SK-N-SH treated with all-trans-retinoic acid at 6 μM for 48 hours (cell line): ENCODE measurements at regions not wholly inside any gene's neighbourhood (a gene's known extent, or its start where the extent isn't known, plus 50 kb on each side); places are given as distances from the start of the nearest gene placed in this dataset.

ENCODE experiments used
- ATAC-seq: fragments of 200-7000 bp; cut with Tn5 transposase; 3 replicates; pipeline ENCODE4 v1.9.1; 2020; ENCODE audit warnings: mild to moderate bottlenecking, moderate library complexity
- ARNTL ChIP-seq: fragments of 450-650 bp; formaldehyde crosslinking; IDR thresholded peaks from 2 replicates; pipeline ENCODE4 v1.5.0; 2020; ENCODE audit warnings: low read depth, mild to moderate bottlenecking, moderate library complexity, borderline replicate concordance
- BACH2 ChIP-seq: fragments of 250-450 bp; sonication (Bioruptor Pico); IDR thresholded peaks from 2 replicates; pipeline ENCODE4 v1.9.0; 2021; ENCODE audit warnings: mild to moderate bottlenecking, borderline replicate concordance
- CREB5 ChIP-seq: fragments of 250-450 bp; sonication (Bioruptor Pico); IDR thresholded peaks from 2 replicates; pipeline ENCODE4 v1.5.1; 2020; ENCODE audit warnings: low read depth, mild to moderate bottlenecking, moderate library complexity
- CSDC2 ChIP-seq: fragments of 250-450 bp; sonication (Bioruptor Pico); IDR thresholded peaks from 2 replicates; pipeline ENCODE4 v1.5.0; 2020; ENCODE audit warnings: mild to moderate bottlenecking, moderate library complexity
- CSRNP3 ChIP-seq: fragments of 250-450 bp; sonication (Bioruptor Pico); IDR thresholded peaks from 2 replicates; pipeline ENCODE4 v1.5.1; 2021; ENCODE audit warnings: mild to moderate bottlenecking, moderate library complexity
- ESRRG ChIP-seq: fragments of 250-450 bp; sonication (Bioruptor Pico); IDR thresholded peaks from 2 replicates; pipeline ENCODE4 v1.6.1; 2021; ENCODE audit warnings: mild to moderate bottlenecking
- GLIS3 ChIP-seq: fragments of 250-450 bp; sonication (Bioruptor Pico); IDR thresholded peaks from 2 replicates; pipeline ENCODE4 v1.5.0; 2020; ENCODE audit warnings: mild to moderate bottlenecking, moderate library complexity
- ISL1 ChIP-seq: fragments of 250-450 bp; sonication (Bioruptor Pico); IDR thresholded peaks from 2 replicates; pipeline ENCODE4 v2.1.2; 2022; ENCODE audit warnings: mild to moderate bottlenecking, moderate library complexity
- OSR1 ChIP-seq: fragments of 250-450 bp; sonication (Bioruptor Pico); IDR thresholded peaks from 2 replicates; pipeline ENCODE4 v1.8.0; 2022; ENCODE audit warnings: moderate library complexity, mild to moderate bottlenecking, inconsistent platforms
- PPARA ChIP-seq: fragments of 250-450 bp; sonication (Bioruptor Pico); IDR thresholded peaks from 2 replicates; pipeline ENCODE4 v1.5.0; 2020; ENCODE audit warnings: mild to moderate bottlenecking, borderline replicate concordance
- RARB ChIP-seq: fragments of 250-450 bp; sonication (Bioruptor Pico); IDR thresholded peaks from 2 replicates; pipeline ENCODE4 v1.8.0; 2021; ENCODE audit warnings: mild to moderate bottlenecking, moderate library complexity
- SNAI2 ChIP-seq: fragments of 250-450 bp; sonication (Bioruptor Pico); IDR thresholded peaks from 2 replicates; pipeline ENCODE4 v1.5.0; 2020; ENCODE audit warnings: mild to moderate bottlenecking, moderate library complexity
- TCF4 ChIP-seq: fragments of 250-450 bp; sonication (Bioruptor Pico); IDR thresholded peaks from 2 replicates; pipeline ENCODE4 v1.8.0; 2021; ENCODE audit warnings: mild to moderate bottlenecking, moderate library complexity, borderline replicate concordance
- TOX ChIP-seq: fragments of 250-450 bp; sonication (Bioruptor Pico); IDR thresholded peaks from 2 replicates; pipeline ENCODE4 v1.8.0; 2021; ENCODE audit warnings: mild to moderate bottlenecking, moderate library complexity, borderline replicate concordance
- TSHZ2 ChIP-seq: fragments of 250-450 bp; sonication (Bioruptor Pico); IDR thresholded peaks from 2 replicates; pipeline ENCODE4 v1.5.0; 2020; ENCODE audit warnings: mild to moderate bottlenecking, moderate library complexity
- ZC3H10 ChIP-seq: fragments of 250-450 bp; sonication (Bioruptor Pico); IDR thresholded peaks from 2 replicates; pipeline ENCODE4 v1.5.1; 2021; ENCODE audit warnings: mild to moderate bottlenecking, moderate library complexity
- ZFP3 ChIP-seq: fragments of 250-450 bp; sonication (Bioruptor Pico); IDR thresholded peaks from 2 replicates; pipeline ENCODE4 v1.5.0; 2020; ENCODE audit warnings: mild to moderate bottlenecking, moderate library complexity
- ZFP30 ChIP-seq: fragments of 450-650 bp; formaldehyde crosslinking; IDR thresholded peaks from 2 replicates; pipeline ENCODE4 v1.5.0; 2022; ENCODE audit warnings: mild to moderate bottlenecking, moderate library complexity
- ZNF565 ChIP-seq: fragments of 450-650 bp; formaldehyde crosslinking; conservative IDR thresholded peaks from 2 replicates; pipeline ENCODE4 v1.5.0; 2020; ENCODE audit warnings: low read depth, mild to moderate bottlenecking, moderate library complexity
- ZNF70 ChIP-seq: fragments of 450-650 bp; formaldehyde crosslinking; IDR thresholded peaks from 2 replicates; pipeline ENCODE4 v1.5.0; 2020; ENCODE audit warnings: mild to moderate bottlenecking, moderate library complexity
- ZNF8 ChIP-seq: fragments of 450-650 bp; formaldehyde crosslinking; IDR thresholded peaks from 2 replicates; pipeline ENCODE4 v1.5.0; 2020; ENCODE audit warnings: mild to moderate bottlenecking, moderate library complexity
- TF ChIP-seq, protein P1 (sequence below): fragments of 250-450 bp; sonication (Bioruptor Pico); IDR thresholded peaks from 2 replicates; pipeline ENCODE4 v1.8.0; 2021; ENCODE audit warnings: low read depth, mild to moderate bottlenecking, moderate library complexity, borderline replicate concordance
- TF ChIP-seq, protein P2 (sequence below): fragments of 250-450 bp; sonication (Bioruptor Pico); IDR thresholded peaks from 2 replicates; pipeline ENCODE4 v1.8.0; 2020; ENCODE audit warnings: mild to moderate bottlenecking, moderate library complexity, borderline replicate concordance

DNA sequence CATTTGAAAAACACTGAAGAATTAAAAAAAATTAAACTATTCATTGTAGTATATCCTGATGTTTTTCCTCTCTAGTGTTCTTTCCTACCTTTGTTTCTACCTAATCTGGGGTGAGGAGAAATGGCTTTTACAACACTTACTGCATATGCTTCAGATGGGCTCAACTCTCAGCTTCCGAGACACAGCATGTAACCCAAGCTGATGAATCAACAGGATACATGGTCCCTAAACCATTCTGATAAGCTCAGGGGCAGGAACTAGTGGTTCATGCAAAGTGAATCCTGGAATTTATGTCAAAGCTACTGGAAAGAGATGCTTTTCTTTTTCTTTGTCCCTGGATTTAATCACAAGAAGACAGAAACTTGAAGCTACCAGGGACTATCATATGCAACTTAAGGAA, 672.5 kb upstream of the RORB start:
- no peak for TF ChIP-seq PPARA
- TF ChIP-seq, protein P1, sequence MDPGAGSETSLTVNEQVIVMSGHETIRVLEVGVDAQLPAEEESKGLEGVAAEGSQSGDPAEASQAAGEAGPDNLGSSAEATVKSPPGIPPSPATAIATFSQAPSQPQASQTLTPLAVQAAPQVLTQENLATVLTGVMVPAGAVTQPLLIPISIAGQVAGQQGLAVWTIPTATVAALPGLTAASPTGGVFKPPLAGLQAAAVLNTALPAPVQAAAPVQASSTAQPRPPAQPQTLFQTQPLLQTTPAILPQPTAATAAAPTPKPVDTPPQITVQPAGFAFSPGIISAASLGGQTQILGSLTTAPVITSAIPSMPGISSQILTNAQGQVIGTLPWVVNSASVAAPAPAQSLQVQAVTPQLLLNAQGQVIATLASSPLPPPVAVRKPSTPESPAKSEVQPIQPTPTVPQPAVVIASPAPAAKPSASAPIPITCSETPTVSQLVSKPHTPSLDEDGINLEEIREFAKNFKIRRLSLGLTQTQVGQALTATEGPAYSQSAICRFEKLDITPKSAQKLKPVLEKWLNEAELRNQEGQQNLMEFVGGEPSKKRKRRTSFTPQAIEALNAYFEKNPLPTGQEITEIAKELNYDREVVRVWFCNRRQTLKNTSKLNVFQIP = no peak
- TF ChIP-seq OSR1 (CRISPR knock-in tag) = no peak
- no peak for TF ChIP-seq GLIS3 (CRISPR knock-in tag)
- TF ChIP-seq SNAI2 (CRISPR knock-in tag) = no peak
- TF ChIP-seq TSHZ2 (CRISPR knock-in tag) = no peak
- no peak for TF ChIP-seq CSRNP3 (CRISPR knock-in tag)
- TF ChIP-seq CSDC2 (CRISPR knock-in tag) = no peak
- TF ChIP-seq RARB (CRISPR knock-in tag) = no peak
- TF ChIP-seq ZFP30 (CRISPR knock-in tag) = no peak
- no peak for TF ChIP-seq ARNTL
- no peak for TF ChIP-seq ZNF8
- no peak for TF ChIP-seq ZC3H10
- TF ChIP-seq TOX (CRISPR knock-in tag) = no peak
- no peak for TF ChIP-seq ZNF565
- TF ChIP-seq, protein P2, sequence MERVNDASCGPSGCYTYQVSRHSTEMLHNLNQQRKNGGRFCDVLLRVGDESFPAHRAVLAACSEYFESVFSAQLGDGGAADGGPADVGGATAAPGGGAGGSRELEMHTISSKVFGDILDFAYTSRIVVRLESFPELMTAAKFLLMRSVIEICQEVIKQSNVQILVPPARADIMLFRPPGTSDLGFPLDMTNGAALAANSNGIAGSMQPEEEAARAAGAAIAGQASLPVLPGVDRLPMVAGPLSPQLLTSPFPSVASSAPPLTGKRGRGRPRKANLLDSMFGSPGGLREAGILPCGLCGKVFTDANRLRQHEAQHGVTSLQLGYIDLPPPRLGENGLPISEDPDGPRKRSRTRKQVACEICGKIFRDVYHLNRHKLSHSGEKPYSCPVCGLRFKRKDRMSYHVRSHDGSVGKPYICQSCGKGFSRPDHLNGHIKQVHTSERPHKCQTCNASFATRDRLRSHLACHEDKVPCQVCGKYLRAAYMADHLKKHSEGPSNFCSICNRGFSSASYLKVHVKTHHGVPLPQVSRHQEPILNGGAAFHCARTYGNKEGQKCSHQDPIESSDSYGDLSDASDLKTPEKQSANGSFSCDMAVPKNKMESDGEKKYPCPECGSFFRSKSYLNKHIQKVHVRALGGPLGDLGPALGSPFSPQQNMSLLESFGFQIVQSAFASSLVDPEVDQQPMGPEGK (CRISPR knock-in tag) = no peak
- TF ChIP-seq BACH2 = no peak
- no peak for TF ChIP-seq CREB5 (CRISPR knock-in tag)
- no peak for ATAC-seq

GRCh38 chr9:73838871-73839270, 658.3 kb upstream of the RORB start:
- ATAC-seq = no peak
- TF ChIP-seq ISL1 (CRISPR knock-in tag) = no peak
- no peak for TF ChIP-seq BACH2
- no peak for TF ChIP-seq SNAI2 (CRISPR knock-in tag)
- no peak for TF ChIP-seq ZNF565
- no peak for TF ChIP-seq ZC3H10
- no peak for TF ChIP-seq TCF4 (CRISPR knock-in tag)
- no peak for TF ChIP-seq ZNF8
- TF ChIP-seq, protein P2 (CRISPR knock-in tag) = no peak
- TF ChIP-seq ESRRG (CRISPR knock-in tag) = no peak
- TF ChIP-seq ARNTL = no peak
- no peak for TF ChIP-seq ZFP3 (CRISPR knock-in tag)
- TF ChIP-seq TOX (CRISPR knock-in tag) = no peak
- TF ChIP-seq CSDC2 (CRISPR knock-in tag) = no peak
- TF ChIP-seq ZNF70 (CRISPR knock-in tag) = no peak
- no peak for TF ChIP-seq PPARA
